ENCODE measurements at regions not wholly inside any gene's neighbourhood (a gene's known extent, or its start where the extent isn't known, plus 50 kb on each side); places are given as distances from the start of the nearest gene placed in this dataset.

GRCh38 chr15:97733373-97733772, 227.1 kb upstream of the ARRDC4 start:
- Histone ChIP-seq H3K4me2 (ENCODE audit: low read length) (no peak overlapping the region), H3K9ac (ENCODE audit: low read length) (no peak overlapping the region), H3K36me3 (replicated peaks; ENCODE audit: low read depth, low read length) (no peaks in the 10 kb centered on the region), H3K79me2 (ENCODE audit: low read length) (no peaks in the 10 kb centered on the region), H3K9me3 (ENCODE audit: insufficient read depth, low read length) (no peaks in the 10 kb centered on the region), H3K27me3 (ENCODE audit: low read depth, low read length) (no peaks in the 10 kb centered on the region), H2AFZ (ENCODE audit: low read depth, low read length) (no peak overlapping the region), H3K4me1 (ENCODE audit: low read length) (no peaks in the 10 kb centered on the region), H4K20me1 (ENCODE audit: insufficient read depth, low read length) (no peaks in the 10 kb centered on the region), H3K27ac (ENCODE audit: low read length) (no peak overlapping the region), H3K4me3 (ENCODE audit: low read length) (no peak overlapping the region)
- TF ChIP-seq EZH2phosphoT487 (IDR thresholded peaks at IDR 0.05; ENCODE audit: low read depth), result no peak
- TF ChIP-seq CTCF (IDR thresholded peaks at IDR 0.05; ENCODE audit: low read depth, low read length), result no peak

- H3K27me3 ChIP-seq (ENCODE audit: low read depth, low read length), result no peaks in the 10 kb centered on the region
- no peak overlapping the region for H3K4me2 ChIP-seq (ENCODE audit: low read length)
- H2AFZ ChIP-seq (ENCODE audit: low read depth, low read length), result no peak overlapping the region
- no peak overlapping the region for H3K9ac ChIP-seq (ENCODE audit: low read length)
- H3K4me1 ChIP-seq (ENCODE audit: low read length), result no peaks in the 10 kb centered on the region
- no peak overlapping the region for H3K27ac ChIP-seq (ENCODE audit: low read length)
- TF ChIP-seq CTCF (IDR thresholded peaks at IDR 0.05; ENCODE audit: low read depth, low read length) (no peak), EZH2phosphoT487 (IDR thresholded peaks at IDR 0.05; ENCODE audit: low read depth) (no peak)
- no peak overlapping the region for H3K4me3 ChIP-seq (ENCODE audit: low read length)
- no peaks in the 10 kb centered on the region for H3K79me2 ChIP-seq (ENCODE audit: low read length)
- H3K9me3 ChIP-seq (ENCODE audit: insufficient read depth, low read length), result no peaks in the 10 kb centered on the region
- H3K36me3 ChIP-seq (replicated peaks; ENCODE audit: low read depth, low read length), result no peaks in the 10 kb centered on the region
- no peaks in the 10 kb centered on the region for H4K20me1 ChIP-seq (ENCODE audit: insufficient read depth, low read length)
Observed at GRCh38 chr15:97736748-97737147, 223.8 kb upstream of the ARRDC4 start.

DNA sequence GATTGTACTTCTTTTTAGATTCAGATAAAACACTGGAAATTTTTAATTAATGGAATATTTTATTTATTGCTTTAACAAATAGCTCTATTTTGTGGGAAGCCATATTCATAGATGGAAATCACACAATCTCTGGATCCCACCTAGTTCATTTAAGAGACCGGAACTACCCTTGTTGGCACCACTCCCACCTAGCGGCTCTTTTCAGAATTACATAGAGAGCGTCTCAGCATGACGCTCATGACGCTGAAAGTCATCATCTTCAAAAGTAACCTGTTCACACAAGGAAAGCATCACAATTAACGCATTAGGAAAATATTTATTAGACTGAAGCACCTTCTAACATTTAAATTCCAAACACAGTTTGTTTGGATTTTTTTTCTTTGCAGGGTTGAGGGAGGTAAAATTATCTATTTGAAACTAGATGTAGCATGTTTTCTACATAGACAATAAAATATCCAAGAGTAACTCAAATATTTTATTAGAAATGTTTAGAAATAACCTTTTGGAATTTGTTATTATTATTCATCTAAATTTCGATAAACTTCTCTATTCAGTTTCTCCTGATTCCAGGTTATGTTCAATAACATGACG, 214.9 kb upstream of the ARRDC4 start:
- Histone ChIP-seq H3K79me2 (ENCODE audit: low read length) (no peaks in the 10 kb centered on the region), H3K27ac (ENCODE audit: low read length) (no peak overlapping the region), H3K36me3 (replicated peaks; ENCODE audit: low read depth, low read length) (no peaks in the 10 kb centered on the region), H3K4me2 (ENCODE audit: low read length) (no peak overlapping the region), H3K9ac (ENCODE audit: low read length) (no peak overlapping the region), H3K4me3 (ENCODE audit: low read length) (no peak overlapping the region), H2AFZ (ENCODE audit: low read depth, low read length) (no peak overlapping the region), H3K27me3 (ENCODE audit: low read depth, low read length) (0 out of 2 replicates have a peak, but pooled peaks cover 12% of the 10 kb centered on the region), H3K4me1 (ENCODE audit: low read length) (no peaks in the 10 kb centered on the region), H4K20me1 (ENCODE audit: insufficient read depth, low read length) (no peaks in the 10 kb centered on the region), H3K9me3 (ENCODE audit: insufficient read depth, low read length) (no peaks in the 10 kb centered on the region)
- TF ChIP-seq CTCF (IDR thresholded peaks at IDR 0.05; ENCODE audit: low read depth, low read length), result peak; percentile 73
- TF ChIP-seq EZH2phosphoT487 (IDR thresholded peaks at IDR 0.05; ENCODE audit: low read depth), result no peak

- TF ChIP-seq EZH2phosphoT487 (IDR thresholded peaks at IDR 0.05; ENCODE audit: low read depth), result no peak
- TF ChIP-seq CTCF (IDR thresholded peaks at IDR 0.05; ENCODE audit: low read depth, low read length), result no peak
- Histone ChIP-seq H3K9me3 (ENCODE audit: insufficient read depth, low read length) (no peaks in the 10 kb centered on the region), H3K4me3 (ENCODE audit: low read length) (no peak overlapping the region), H3K27ac (ENCODE audit: low read length) (no peak overlapping the region), H3K4me2 (ENCODE audit: low read length) (no peak overlapping the region), H3K9ac (ENCODE audit: low read length) (no peak overlapping the region), H2AFZ (ENCODE audit: low read depth, low read length) (no peak overlapping the region), H3K36me3 (replicated peaks; ENCODE audit: low read depth, low read length) (no peaks in the 10 kb centered on the region), H4K20me1 (ENCODE audit: insufficient read depth, low read length) (no peaks in the 10 kb centered on the region), H3K79me2 (ENCODE audit: low read length) (no peaks in the 10 kb centered on the region), H3K4me1 (ENCODE audit: low read length) (no peaks in the 10 kb centered on the region), H3K27me3 (ENCODE audit: low read depth, low read length) (peaks cover 21% of the 10 kb centered on the region; the same call in 1 of the 2 replicates)
Observed at GRCh38 chr15:97747342-97747741, 213.2 kb upstream of the ARRDC4 start.

Measured in OCI-LY3 (cell line).